Heart left ventricle (tissue), 16 donors: ENCODE measurements at regions not wholly inside any gene's neighbourhood (a gene's known extent, or its start where the extent isn't known, plus 50 kb on each side); places are given as distances from the start of the nearest gene placed in this dataset.
"Not testable (repeated sequence)": the region's sequence is repeated elsewhere in the genome, so short reads cannot be mapped to it uniquely, and the experiment has no call there.

Experiments used
- ATAC-seq, 4 donors: fragments of 200-7000 bp; cut with Tn5 transposase; one replicate each; pipeline ENCODE4 v1.9.1; 2020 to 2022; ENCODE audit warnings: moderate library complexity in 4 of 4, mild to moderate bottlenecking in 3 of 4, moderate number of reproducible peaks in 1 of 4
- DNase-seq, 5 donors: peaks; one replicate each; pipeline ENCODE4 v3.0.0-alpha.2; 2020
- H3K27ac ChIP-seq, 12 donors: fragments of 200-600 bp; sonication (generic) in 4 of 12; one replicate each; pipeline versions ENCODE4 v1.5.0 to v1.8.0; 2016 to 2022; ENCODE audit warnings: mild to moderate bottlenecking in 2 of 12
- H3K27me3 ChIP-seq, 9 donors: fragments of 200-600 bp; sonication (generic) in 2 of 9; one replicate each; pipeline versions ENCODE4 v1.5.1 to v1.8.0; 2016 to 2022; ENCODE audit warnings: mild to moderate bottlenecking in 3 of 9
- H3K36me3 ChIP-seq, 9 donors: fragments of 200-600 bp; sonication (generic) in 2 of 9; one replicate each; pipeline versions ENCODE4 v1.5.0 to v1.8.0; 2018 to 2022; ENCODE audit warnings: mild to moderate bottlenecking in 2 of 9
- H3K4me1 ChIP-seq, 12 donors: fragments of 200-600 bp; sonication (generic) in 4 of 12; one replicate each; pipeline versions ENCODE4 v1.5.0 to v1.8.0; 2016 to 2022; ENCODE audit warnings: mild to moderate bottlenecking in 3 of 12
- H3K4me3 ChIP-seq, 12 donors: fragments of 200-600 bp; sonication (generic) in 4 of 12; one replicate each; pipeline versions ENCODE4 v1.5.0 to v1.8.0; 2017 to 2022; ENCODE audit warnings: mild to moderate bottlenecking in 9 of 12, moderate library complexity in 4 of 12
- H3K9me3 ChIP-seq, 12 donors: fragments of 200-600 bp; sonication (generic) in 4 of 12; one replicate each; pipeline versions ENCODE4 v1.5.0 to v1.8.0; 2016 to 2022; ENCODE audit warnings: mild to moderate bottlenecking in 1 of 12
- POLR2A ChIP-seq, 2 donors: fragments of 450-650 bp; IDR thresholded peaks; one replicate each; pipeline ENCODE4 v1.6.1; 2017; ENCODE audit warnings: antibody characterized with exemption in 2 of 2, mild to moderate bottlenecking in 2 of 2, moderate library complexity in 2 of 2
- WGBS, 4 donors: extraction: QIAGEN DNeasy Blood & Tissue Kit in 2 of 4; methylation state at CpG; one replicate each; pipeline versions ENCODE4 v1.1.5 to v1.1.7; 2013 to 2018; 5-methylcytosine and 5-hydroxymethylcytosine counted together
- intact Hi-C, 10 donors: fragments of 100-400 bp; cut with DNase I; formaldehyde crosslinking; loops; one replicate each; pipeline versions ENCODE4 v1.11.1 to v1.14.2; 2022
- TF ChIP-seq, protein P1 (sequence below), 12 donors: fragments of 200-600 bp; sonication (generic) in 4 of 12; IDR thresholded peaks; one replicate each; pipeline versions ENCODE4 v1.5.0 to v1.8.0; 2018 to 2022; ENCODE audit warnings: antibody characterized with exemption in 12 of 12, mild to moderate bottlenecking in 5 of 12
- donor health status: ischemic (EF 13 %, LVEDD 7.1; RV severe dilation, severe dysfunction).
- donor health status: healthy with polysubstance abuse.
- donor health status: DM: no; HTN: yes; CAD: no.
- donor health status: DM: no; HTN: no; CAD: no.
- donor health status: ischemic (EF 25% LVEDD 6.9; RV normal size, moderate dysfunction).
- donor health status: ischemic (EF 25% LVEDD 5.7; RV mildly dilated, moderate dysfunction).
- donor health status: healthy.
- donor health status: DM: yes; HTN: yes; CAD: no.
- donor health status: ischemic (EF 35%, LVEDD 5.7; RV mildly dilated, moderate dysfunction).
- donor health status: nonischemic (EF 11% LVEDD 7.7; RV severe dilation, severe dysfunction).
- donor health status: DM: yes; HTN: yes; CAD: no.
- donor health status: PGD.
- donor health status: ischemic (EF 29% LVEDD 5.4; RV normal size, mild dysfunction).
- donor health status: nonischemic (EF 23%, LVEDD 6.1; RV moderate dilation, normal function).

DNA sequence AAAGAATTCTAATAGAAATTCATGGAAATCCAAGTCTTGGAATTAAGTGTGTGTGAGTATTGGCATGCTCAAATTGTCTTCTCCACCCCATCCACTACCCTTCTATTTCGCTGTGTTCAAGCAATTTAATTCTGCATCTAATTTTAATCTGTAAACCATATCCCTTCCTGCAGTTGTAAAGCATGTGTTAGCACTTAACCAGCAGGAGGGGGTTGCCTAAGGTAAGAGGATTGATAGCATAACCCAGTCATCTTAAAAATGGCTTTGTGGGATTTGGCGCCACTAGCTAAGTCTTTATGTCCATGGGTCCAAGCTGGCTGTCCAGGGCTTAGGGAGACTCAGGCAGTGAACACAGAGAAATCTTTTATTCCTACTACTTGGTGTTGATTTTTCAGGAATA, 210.3 kb downstream of the PTPRC start:
- Histone ChIP-seq H3K4me1 (no peaks in the 10 kb centered on the region), H3K36me3 (peaks cover 0 to 15% (median 3%) of the 10 kb centered on the region in 9 donors), H3K4me3 (no peak overlapping the region), H3K27ac (no peak overlapping the region), H3K9me3 (peaks cover 0 to 5% (median 0%) of the 10 kb centered on the region in 12 donors), H3K27me3 (no peaks in the 10 kb centered on the region)
- WGBS, 4 donors, result 92 to 98% (median 95%) methylated on average over 2 of the region's 2 CpGs
- TF ChIP-seq, protein P1, sequence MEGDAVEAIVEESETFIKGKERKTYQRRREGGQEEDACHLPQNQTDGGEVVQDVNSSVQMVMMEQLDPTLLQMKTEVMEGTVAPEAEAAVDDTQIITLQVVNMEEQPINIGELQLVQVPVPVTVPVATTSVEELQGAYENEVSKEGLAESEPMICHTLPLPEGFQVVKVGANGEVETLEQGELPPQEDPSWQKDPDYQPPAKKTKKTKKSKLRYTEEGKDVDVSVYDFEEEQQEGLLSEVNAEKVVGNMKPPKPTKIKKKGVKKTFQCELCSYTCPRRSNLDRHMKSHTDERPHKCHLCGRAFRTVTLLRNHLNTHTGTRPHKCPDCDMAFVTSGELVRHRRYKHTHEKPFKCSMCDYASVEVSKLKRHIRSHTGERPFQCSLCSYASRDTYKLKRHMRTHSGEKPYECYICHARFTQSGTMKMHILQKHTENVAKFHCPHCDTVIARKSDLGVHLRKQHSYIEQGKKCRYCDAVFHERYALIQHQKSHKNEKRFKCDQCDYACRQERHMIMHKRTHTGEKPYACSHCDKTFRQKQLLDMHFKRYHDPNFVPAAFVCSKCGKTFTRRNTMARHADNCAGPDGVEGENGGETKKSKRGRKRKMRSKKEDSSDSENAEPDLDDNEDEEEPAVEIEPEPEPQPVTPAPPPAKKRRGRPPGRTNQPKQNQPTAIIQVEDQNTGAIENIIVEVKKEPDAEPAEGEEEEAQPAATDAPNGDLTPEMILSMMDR (IDR thresholded peaks at IDR 0.05), result no peak
- no peak for TF ChIP-seq POLR2A (IDR thresholded peaks at IDR 0.05)
- ATAC-seq (no peak), DNase-seq (no peak)
- intact Hi-C loops, result loop anchor here in 1 of 10 donors (10.0 kb wide), 1 partner anchor 156 kb away; no protein-coding TSS in a partner anchor

- no peak for ATAC-seq
- 92 to 100% (median 92%) methylated on average over 1 of the region's 1 CpG for WGBS, 4 donors
- no peak for DNase-seq
- intact Hi-C loops, result no loop called here
- TF ChIP-seq, protein P1 (IDR thresholded peaks at IDR 0.05), result no peak
- no peak for TF ChIP-seq POLR2A (IDR thresholded peaks at IDR 0.05)
- H3K4me1 ChIP-seq, result no peaks in the 10 kb centered on the region
- H3K9me3 ChIP-seq, result peaks cover 0 to 5% (median 0%) of the 10 kb centered on the region in 12 donors
- H3K4me3 ChIP-seq, result no peak overlapping the region
- no peak overlapping the region for H3K27ac ChIP-seq
- H3K27me3 ChIP-seq, result no peaks in the 10 kb centered on the region
- H3K36me3 ChIP-seq, result peaks cover 0 to 15% (median 3%) of the 10 kb centered on the region in 9 donors
Measured at GRCh38 chr1:198850196-198850595, 211.4 kb downstream of the PTPRC start.

DNA sequence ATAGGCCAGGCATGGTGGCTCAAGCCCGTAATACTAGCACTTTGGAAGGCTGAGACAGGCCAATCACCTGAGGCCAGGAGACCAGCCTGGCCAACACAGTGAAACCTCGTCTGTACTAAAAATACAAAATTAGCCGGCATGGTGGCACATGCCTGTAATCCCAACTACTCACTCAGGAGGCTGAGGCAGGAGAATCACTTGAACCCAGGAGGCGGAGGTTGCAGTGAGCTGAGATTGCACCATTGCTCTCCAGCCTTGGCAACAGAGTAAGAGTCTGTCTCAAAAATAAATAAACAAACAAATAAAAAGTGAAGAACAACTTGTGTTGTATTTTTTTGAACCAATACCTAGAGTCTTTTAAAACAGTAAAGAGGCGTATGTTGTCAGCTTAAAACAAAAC, 212.1 kb downstream of the PTPRC start:
- WGBS, 4 donors, result 90 to 93% (median 91%) methylated on average over 5 of the region's 5 CpGs
- DNase-seq, H3K4me1 ChIP-seq, H3K27ac ChIP-seq, intact Hi-C loops, H3K4me3 ChIP-seq, ATAC-seq, H3K27me3 ChIP-seq, H3K9me3 ChIP-seq: not testable (repeated sequence)
- peaks cover 0 to 15% (median 3%) of the 10 kb centered on the region in 9 donors for H3K36me3 ChIP-seq

GRCh38 chr1:198856601-198857000, 217.8 kb downstream of the PTPRC start:
- ATAC-seq (no peak), DNase-seq (no peak)
- no peaks in the 10 kb centered on the region for H3K27me3 ChIP-seq
- WGBS, 4 donors, result 79 to 91% (median 84%) methylated on average over 2 of the region's 2 CpGs
- H3K4me3 ChIP-seq, result no peak overlapping the region
- peaks cover 0 to 15% (median 7%) of the 10 kb centered on the region in 9 donors for H3K36me3 ChIP-seq
- H3K9me3 ChIP-seq, result no peaks in the 10 kb centered on the region
- H3K4me1 ChIP-seq, result no peaks in the 10 kb centered on the region
- no peak overlapping the region for H3K27ac ChIP-seq
- intact Hi-C loops, result no loop called here
- TF ChIP-seq, protein P1 (IDR thresholded peaks at IDR 0.05), result no peak
- no peak for TF ChIP-seq POLR2A (IDR thresholded peaks at IDR 0.05)

GRCh38 chr1:198858033-198858432, 219.2 kb downstream of the PTPRC start:
- no peaks in the 10 kb centered on the region for H3K4me1 ChIP-seq
- DNase-seq, result no peak
- intact Hi-C loops, result no loop called here
- peaks cover 0 to 15% (median 7%) of the 10 kb centered on the region in 9 donors for H3K36me3 ChIP-seq
- no peak overlapping the region for H3K4me3 ChIP-seq
- H3K9me3 ChIP-seq, result no peaks in the 10 kb centered on the region
- no peak for TF ChIP-seq POLR2A (IDR thresholded peaks at IDR 0.05)
- TF ChIP-seq, protein P1 (IDR thresholded peaks at IDR 0.05), result no peak
- 96 to 99% (median 97%) methylated on average over 2 of the region's 2 CpGs for WGBS, 4 donors
- no peak overlapping the region for H3K27ac ChIP-seq
- no peaks in the 10 kb centered on the region for H3K27me3 ChIP-seq
- no peak for ATAC-seq
